ENCODE measurements at regions not wholly inside any gene's neighbourhood (a gene's known extent, or its start where the extent isn't known, plus 50 kb on each side); places are given as distances from the start of the nearest gene placed in this dataset.

DNA sequence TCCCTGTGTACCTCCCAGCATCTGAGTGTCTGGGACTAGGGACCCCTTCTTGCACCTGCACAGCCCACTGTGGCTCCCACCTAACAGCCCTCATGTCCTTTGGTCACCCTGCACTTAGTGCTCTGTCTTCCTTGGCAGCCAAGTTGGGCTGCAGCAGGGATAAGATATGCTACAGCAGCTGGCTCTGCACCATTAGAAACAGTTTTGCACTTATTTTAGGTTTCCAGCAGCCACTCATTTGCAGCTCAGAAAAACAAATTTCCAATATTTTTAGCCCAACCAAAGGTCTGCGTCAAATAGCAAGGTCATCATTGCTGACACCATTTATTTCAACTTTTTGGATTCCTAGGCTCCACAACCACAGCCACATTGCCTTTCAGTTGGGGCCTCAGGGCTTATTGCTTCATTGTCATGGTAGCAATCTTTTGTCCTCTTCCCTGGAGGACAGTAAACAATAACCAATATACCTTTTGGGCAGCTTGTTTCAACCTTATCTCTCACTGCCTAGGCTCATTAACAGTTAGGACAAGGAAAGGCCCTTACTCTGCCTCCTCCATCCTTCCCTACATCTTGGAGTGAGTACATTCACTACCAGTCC, 263.9 kb downstream of the COX7C start:
- ATAC-seq (no peak), DNase-seq (ENCODE audit: low spot score) (no peak)
- no peaks in the 10 kb centered on the region for H3K27me3 Mint-ChIP-seq (ENCODE audit: low read depth)
- ChIA-PET POLR2A (interaction anchor here (1.0 kb wide), 1 partner anchor 521 kb away, joined by 4 read pairs; no protein-coding TSS in a partner anchor), CTCF (interaction anchor here (1.7 to 3.4 kb wide), 3 partner anchors 35 to 132 kb away, joined by 8 to 71 read pairs (median 14); no protein-coding TSS in a partner anchor)
- peaks cover 25% of the 10 kb centered on the region for H3K4me1 Mint-ChIP-seq
- TF ChIP-seq HMGA2 (CRISPR knock-in tag; IDR thresholded peaks at IDR 0.05): no peak
- TF ChIP-seq ZNF671 (CRISPR knock-in tag; IDR thresholded peaks at IDR 0.05): no peak
- no peak overlapping the region for H3K27ac Mint-ChIP-seq
- no peaks in the 10 kb centered on the region for H3K36me3 Mint-ChIP-seq
- no peaks in the 10 kb centered on the region for H3K9me3 Mint-ChIP-seq
- H3K4me3 Mint-ChIP-seq: no peak overlapping the region

DNA sequence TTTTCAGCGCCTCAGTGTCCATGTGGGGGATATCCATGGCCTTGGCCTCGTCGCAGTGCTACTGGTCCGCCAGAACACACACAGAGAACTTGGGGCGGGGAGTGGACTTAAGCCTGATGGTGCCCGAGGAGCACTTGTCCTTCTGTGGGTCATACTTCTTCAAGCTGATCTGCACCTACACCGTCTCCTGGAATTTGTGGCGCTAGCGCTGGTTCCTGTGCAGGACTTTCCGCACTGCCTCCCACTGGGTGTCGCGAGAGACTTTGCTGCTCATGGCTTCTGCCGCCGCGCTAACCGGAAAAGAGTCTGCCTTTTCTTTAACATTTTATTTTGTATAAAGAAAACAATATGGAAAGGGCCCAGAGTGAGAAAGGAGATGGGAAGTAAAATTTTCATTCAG, 266.9 kb downstream of the COX7C start:
- no peaks in the 10 kb centered on the region for H3K27me3 Mint-ChIP-seq (ENCODE audit: low read depth)
- H3K27ac Mint-ChIP-seq: no peak overlapping the region
- TF ChIP-seq MXD4 (CRISPR knock-in tag; IDR thresholded peaks at IDR 0.05; ENCODE audit: borderline replicate concordance): no peak
- no peak for TF ChIP-seq ZMAT4 (CRISPR knock-in tag; IDR thresholded peaks at IDR 0.05)
- TF ChIP-seq AR (CRISPR knock-in tag; IDR thresholded peaks at IDR 0.05): no peak
- TF ChIP-seq TCF7 (CRISPR knock-in tag; IDR thresholded peaks at IDR 0.05; ENCODE audit: low read depth): no peak
- TF ChIP-seq OVOL2 (CRISPR knock-in tag; IDR thresholded peaks at IDR 0.05; ENCODE audit: borderline replicate concordance): no peak
- no peak for TF ChIP-seq SMAD4 (CRISPR knock-in tag; IDR thresholded peaks at IDR 0.05)
- no peak for TF ChIP-seq USF2 (CRISPR knock-in tag; IDR thresholded peaks at IDR 0.05)
- TF ChIP-seq, protein P1, sequence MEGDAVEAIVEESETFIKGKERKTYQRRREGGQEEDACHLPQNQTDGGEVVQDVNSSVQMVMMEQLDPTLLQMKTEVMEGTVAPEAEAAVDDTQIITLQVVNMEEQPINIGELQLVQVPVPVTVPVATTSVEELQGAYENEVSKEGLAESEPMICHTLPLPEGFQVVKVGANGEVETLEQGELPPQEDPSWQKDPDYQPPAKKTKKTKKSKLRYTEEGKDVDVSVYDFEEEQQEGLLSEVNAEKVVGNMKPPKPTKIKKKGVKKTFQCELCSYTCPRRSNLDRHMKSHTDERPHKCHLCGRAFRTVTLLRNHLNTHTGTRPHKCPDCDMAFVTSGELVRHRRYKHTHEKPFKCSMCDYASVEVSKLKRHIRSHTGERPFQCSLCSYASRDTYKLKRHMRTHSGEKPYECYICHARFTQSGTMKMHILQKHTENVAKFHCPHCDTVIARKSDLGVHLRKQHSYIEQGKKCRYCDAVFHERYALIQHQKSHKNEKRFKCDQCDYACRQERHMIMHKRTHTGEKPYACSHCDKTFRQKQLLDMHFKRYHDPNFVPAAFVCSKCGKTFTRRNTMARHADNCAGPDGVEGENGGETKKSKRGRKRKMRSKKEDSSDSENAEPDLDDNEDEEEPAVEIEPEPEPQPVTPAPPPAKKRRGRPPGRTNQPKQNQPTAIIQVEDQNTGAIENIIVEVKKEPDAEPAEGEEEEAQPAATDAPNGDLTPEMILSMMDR (IDR thresholded peaks at IDR 0.05): no peak
- no peak for TF ChIP-seq NR2C2 (CRISPR knock-in tag; IDR thresholded peaks at IDR 0.05)
- no peak for TF ChIP-seq CBFB (CRISPR knock-in tag; IDR thresholded peaks at IDR 0.05; ENCODE audit: low read depth)
- H3K4me3 Mint-ChIP-seq: no peak overlapping the region
- CTCF ChIA-PET: no interaction called here
- POLR2A ChIA-PET: no interaction called here
- no peak for ATAC-seq
- DNase-seq (ENCODE audit: low spot score): no peak
- H3K9me3 Mint-ChIP-seq: no peaks in the 10 kb centered on the region
- H3K36me3 Mint-ChIP-seq: no peaks in the 10 kb centered on the region
- H3K4me1 Mint-ChIP-seq: peaks cover 14% of the 10 kb centered on the region

DNA sequence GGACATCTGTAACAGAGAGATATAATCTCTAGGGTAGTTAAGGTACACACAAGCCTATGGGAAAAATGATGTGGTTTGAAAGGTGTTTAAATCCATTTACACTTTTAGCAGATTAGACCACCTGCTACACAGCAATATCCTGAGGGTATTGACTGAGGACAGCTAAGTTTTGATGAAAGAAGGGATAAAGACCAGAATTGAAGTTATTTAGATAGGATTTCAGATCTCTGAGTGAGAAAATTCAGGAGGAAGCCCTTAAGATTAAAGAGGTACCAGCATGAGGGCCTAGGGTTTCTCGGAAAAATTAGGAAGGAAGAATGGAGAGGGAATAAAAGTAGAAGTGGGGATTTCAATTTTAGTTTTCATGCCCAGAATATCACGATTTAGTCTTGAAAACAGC, 267.3 kb downstream of the COX7C start:
- no peaks in the 10 kb centered on the region for H3K27me3 Mint-ChIP-seq (ENCODE audit: low read depth)

More for the DNA sequence above, 267.3 kb downstream of the COX7C start:
- ATAC-seq (no peak), DNase-seq (ENCODE audit: low spot score) (no peak)
- ChIA-PET POLR2A (no interaction called here), CTCF (no interaction called here)
- peaks cover 14% of the 10 kb centered on the region for H3K4me1 Mint-ChIP-seq
- H3K27ac Mint-ChIP-seq: no peak overlapping the region
- no peaks in the 10 kb centered on the region for H3K36me3 Mint-ChIP-seq
- TF ChIP-seq NR2C2 (CRISPR knock-in tag; IDR thresholded peaks at IDR 0.05) (no peak), EMX1 (CRISPR knock-in tag; IDR thresholded peaks at IDR 0.05) (no peak), ZNF512 (CRISPR knock-in tag; IDR thresholded peaks at IDR 0.05; ENCODE audit: borderline replicate concordance) (no peak), ZNF232 (CRISPR knock-in tag; IDR thresholded peaks at IDR 0.05) (no peak), ZNF423 (CRISPR knock-in tag; IDR thresholded peaks at IDR 0.05) (no peak), CBFB (CRISPR knock-in tag; IDR thresholded peaks at IDR 0.05; ENCODE audit: low read depth) (no peak)
- TF ChIP-seq, protein P2, sequence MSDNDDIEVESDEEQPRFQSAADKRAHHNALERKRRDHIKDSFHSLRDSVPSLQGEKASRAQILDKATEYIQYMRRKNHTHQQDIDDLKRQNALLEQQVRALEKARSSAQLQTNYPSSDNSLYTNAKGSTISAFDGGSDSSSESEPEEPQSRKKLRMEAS (CRISPR knock-in tag; IDR thresholded peaks at IDR 0.05): no peak
- no peak overlapping the region for H3K4me3 Mint-ChIP-seq
- H3K9me3 Mint-ChIP-seq: no peaks in the 10 kb centered on the region
